Fibroblast of skin of right biceps (primary cell): ENCODE measurements at regions not wholly inside any gene's neighbourhood (a gene's known extent, or its start where the extent isn't known, plus 50 kb on each side); places are given as distances from the start of the nearest gene placed in this dataset.
"Not testable (repeated sequence)": the region's sequence is repeated elsewhere in the genome, so short reads cannot be mapped to it uniquely, and the experiment has no call there.

Experiments
- DNase-seq: peaks from one replicate; pipeline ENCODE4 v3.0.0-alpha.2; 2013

DNA sequence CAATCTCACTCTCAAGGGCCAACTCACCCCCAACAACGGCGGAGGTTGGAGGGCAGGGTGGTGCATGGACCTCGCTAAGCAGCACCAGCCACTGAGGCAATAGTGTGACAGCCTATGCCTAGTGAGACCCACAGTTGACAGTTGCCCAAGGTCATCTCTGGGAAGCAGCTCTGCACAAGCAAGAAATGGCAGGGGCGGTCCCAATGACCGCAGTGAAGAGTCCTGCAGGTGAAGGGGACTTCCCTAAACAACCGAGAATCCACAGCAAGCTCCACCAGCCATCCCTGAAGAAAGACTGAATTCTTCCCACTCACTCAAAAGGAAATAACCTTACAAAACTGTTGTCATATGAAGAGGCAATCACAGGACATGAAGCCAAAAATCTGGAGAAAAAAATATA, 313.4 kb upstream of the ID2 start:
- no peak for DNase-seq

GRCh38 chr2:8369522-8369921, 312.3 kb upstream of the ID2 start:
- DNase-seq: no peak

GRCh38 chr2:8370258-8370802, 311.5 kb upstream of the ID2 start:
- DNase-seq: no peak

GRCh38 chr2:8371653-8372052, 310.2 kb upstream of the ID2 start:
- no peak for DNase-seq

DNA sequence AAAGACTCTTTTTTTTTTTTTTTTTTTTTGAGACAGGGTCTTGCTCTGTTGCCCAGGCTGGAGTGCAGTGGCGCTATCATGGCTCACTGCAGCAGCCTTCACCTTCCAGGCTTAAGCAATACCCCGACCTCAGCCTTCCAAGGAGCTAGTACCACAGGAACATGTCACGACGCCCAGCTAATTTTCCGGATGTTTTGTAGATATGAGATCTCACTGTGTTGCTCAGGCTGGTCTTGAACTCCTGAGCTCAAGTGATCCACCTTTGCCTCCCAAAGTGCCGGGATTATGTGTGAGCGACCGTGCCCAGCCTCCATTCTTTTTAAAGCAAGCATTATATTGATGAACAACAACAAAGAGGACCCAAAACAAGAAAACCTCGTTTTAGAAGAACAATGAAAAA, 307.1 kb upstream of the ID2 start:
- DNase-seq: no peak

- peak; percentile 52 for DNase-seq
These were observed 305.0 kb upstream of the ID2 start for GRCh38 chr2:8376603-8377410.

- no peak for DNase-seq
These were observed 303.6 kb upstream of the ID2 start for GRCh38 chr2:8378016-8378810.

GRCh38 chr2:8379128-8379527, 302.7 kb upstream of the ID2 start:
- no peak for DNase-seq

GRCh38 chr2:8379549-8379948, 302.3 kb upstream of the ID2 start:
- DNase-seq: no peak

DNA sequence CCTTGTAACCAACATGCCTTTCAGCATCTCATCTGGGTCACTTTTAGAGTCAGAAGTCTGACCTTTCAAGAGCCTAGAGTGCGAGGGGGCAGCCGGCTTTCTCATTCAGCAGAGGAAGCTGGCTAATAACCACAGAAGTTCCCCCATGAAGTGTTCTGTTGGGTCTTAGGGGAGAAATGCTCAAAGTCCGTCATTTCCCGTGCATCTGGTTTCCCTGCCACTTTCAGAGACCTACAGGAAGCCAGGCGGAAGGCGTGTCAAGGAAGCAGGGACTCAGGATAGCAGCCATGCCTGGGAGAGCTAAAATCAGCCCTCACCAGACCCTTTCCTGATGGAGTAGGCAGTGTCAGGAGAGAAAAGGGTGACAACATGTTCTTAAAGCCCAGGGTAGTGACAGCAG, 301.8 kb upstream of the ID2 start:
- DNase-seq: peak; percentile 13

DNA sequence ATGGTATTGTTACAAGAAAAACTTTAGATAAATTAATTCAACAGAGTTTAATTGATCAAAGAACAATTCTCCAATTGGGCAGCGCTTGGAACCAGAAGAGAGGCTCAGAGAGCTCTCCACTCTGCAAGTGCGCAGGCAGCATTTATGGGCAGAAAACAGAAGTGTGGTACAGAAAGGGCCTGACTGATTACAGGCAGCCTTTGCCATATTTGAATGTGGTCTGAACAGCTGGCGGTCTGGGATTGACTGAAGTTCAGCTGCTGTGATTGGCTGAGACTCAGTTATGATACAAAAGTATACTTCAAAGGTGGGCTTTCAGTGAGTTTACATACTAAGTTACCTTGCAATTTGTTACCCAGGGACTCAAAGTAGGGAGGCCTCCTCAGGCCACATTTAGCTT, 301.3 kb upstream of the ID2 start:
- DNase-seq: no peak

- no peak for DNase-seq
These were observed 299.4 kb upstream of the ID2 start for GRCh38 chr2:8382485-8382884.

- not testable (repeated sequence) for DNase-seq
These were observed 295.1 kb upstream of the ID2 start for GRCh38 chr2:8386748-8387147.

DNA sequence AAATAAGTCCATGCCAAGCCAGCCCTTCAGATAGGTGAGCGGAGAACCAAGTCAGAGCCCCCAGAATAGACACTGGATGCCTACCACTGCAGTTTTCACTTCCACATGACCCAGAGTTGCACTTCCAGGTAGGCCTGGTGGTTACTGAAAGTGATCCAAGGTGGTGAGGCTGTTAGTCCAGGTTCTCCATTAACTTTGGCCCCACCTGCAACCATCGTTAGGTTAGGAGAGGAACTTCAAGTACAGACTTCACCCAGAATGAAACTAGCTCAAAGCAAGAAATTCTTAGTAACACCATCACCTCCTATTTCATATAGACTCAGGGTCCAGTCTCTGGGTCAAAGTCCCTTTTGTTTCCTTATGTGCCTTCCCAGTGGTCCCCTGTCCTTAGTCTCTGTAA, 293.1 kb upstream of the ID2 start:
- no peak for DNase-seq

GRCh38 chr2:8389431-8390108, 292.3 kb upstream of the ID2 start:
- peak; percentile 43 for DNase-seq

GRCh38 chr2:8391126-8391525, 290.7 kb upstream of the ID2 start:
- DNase-seq: no peak

GRCh38 chr2:8391584-8391983, 290.3 kb upstream of the ID2 start:
- no peak for DNase-seq

- DNase-seq: no peak
These were observed 289.6 kb upstream of the ID2 start for GRCh38 chr2:8392098-8392866.

- no peak for DNase-seq
These were observed 288.4 kb upstream of the ID2 start for GRCh38 chr2:8393506-8393905.

- no peak for DNase-seq
These were observed 287.7 kb upstream of the ID2 start for GRCh38 chr2:8394131-8394530.

- DNase-seq: no peak
These were observed 287.1 kb upstream of the ID2 start for GRCh38 chr2:8394569-8395359.

GRCh38 chr2:8395718-8396117, 286.1 kb upstream of the ID2 start:
- DNase-seq: no peak
